Natural killer cell (primary cell): ENCODE measurements at regions not wholly inside any gene's neighbourhood (a gene's known extent, or its start where the extent isn't known, plus 50 kb on each side); places are given as distances from the start of the nearest gene placed in this dataset.

Source experiments
- ATAC-seq, 3 donors: fragments of 150-1000 bp in 2 of 3; fragments of 200-7000 bp in 1 of 3; cut with Tn5 transposase; 1 replicate in 1 of 3; 2 replicates in 2 of 3; pipeline ENCODE4 v1.10.0; 2021; ENCODE audit warnings: mild to moderate bottlenecking in 2 of 3, moderate library complexity in 2 of 3
- DNase-seq, 2 donors: peaks; one replicate each; pipeline versions ENCODE4 v3.0.0 to v3.0.0-alpha.2; 2013 to 2021; ENCODE audit warnings: mixed read lengths in 1 of 2
- H3K27ac ChIP-seq: one replicate; pipeline ENCODE4 v1.5.1; 2013; ENCODE audit warnings: mild to moderate bottlenecking, low read length
- H3K27me3 ChIP-seq: one replicate; pipeline ENCODE4 v1.6.1; 2013; ENCODE audit warnings: low read length; ENCODE audit not compliant: control insufficient read depth, insufficient read depth
- H3K36me3 ChIP-seq: one replicate; pipeline ENCODE4 v1.6.1; 2013; ENCODE audit warnings: low read length; ENCODE audit not compliant: control insufficient read depth, insufficient read depth
- H3K4me1 ChIP-seq: one replicate; pipeline ENCODE4 v1.6.1; 2013; ENCODE audit warnings: low read length; ENCODE audit not compliant: control insufficient read depth, insufficient read depth
- H3K4me3 ChIP-seq: one replicate; pipeline ENCODE4 v1.5.1; 2013; ENCODE audit warnings: low read length
- H3K9me3 ChIP-seq: one replicate; pipeline ENCODE4 v1.6.1; 2013; ENCODE audit warnings: low read length; ENCODE audit not compliant: control insufficient read depth, insufficient read depth
- H3K27ac Mint-ChIP-seq, 2 donors: one replicate each; pipeline ENCODE4 v1.8.0; 2022; ENCODE audit warnings: mild to moderate bottlenecking in 2 of 2, mixed read lengths in 2 of 2, moderate library complexity in 1 of 2
- H3K27me3 Mint-ChIP-seq, 2 donors: one replicate each; pipeline ENCODE4 v1.8.0; 2022; ENCODE audit warnings: low read depth in 2 of 2, mixed read lengths in 2 of 2
- H3K36me3 Mint-ChIP-seq: one replicate; pipeline ENCODE4 v1.8.0; 2022; ENCODE audit warnings: mixed read lengths
- H3K4me1 Mint-ChIP-seq, 2 donors: one replicate each; pipeline ENCODE4 v1.8.0; 2022; ENCODE audit warnings: mixed read lengths in 2 of 2
- H3K4me3 Mint-ChIP-seq: one replicate; pipeline ENCODE4 v1.8.0; 2022; ENCODE audit warnings: mild to moderate bottlenecking, moderate library complexity, mixed read lengths
- H3K9me3 Mint-ChIP-seq, 2 donors: one replicate each; pipeline ENCODE4 v1.8.0; 2022; ENCODE audit warnings: mixed read lengths in 2 of 2
- CTCF ChIP-seq: fragments of 200-600 bp; IDR thresholded peaks from one replicate; pipeline ENCODE4 v1.8.0; 2022; ENCODE audit warnings: antibody characterized with exemption
- WGBS: methylation state at CpG from one replicate; pipeline ENCODE4 v1.1.7; 2013; ENCODE audit warnings: missing lambda C conversion rate; ENCODE audit not compliant: insufficient coverage; 5-methylcytosine and 5-hydroxymethylcytosine counted together
- intact Hi-C: fragments of 100-400 bp; cut with micrococcal nuclease; formaldehyde crosslinking; loops from one replicate; pipeline ENCODE4 v1.14.2; 2022

GRCh38 chr5:88663793-88664216, 219.2 kb downstream of the MEF2C start:
- ATAC-seq (no peak), DNase-seq (no peak)
- 14% methylated on average over 7 of the region's 7 CpGs for WGBS
- Histone ChIP-seq H3K4me1 (peaks cover 39% of the 10 kb centered on the region), H3K9me3 (peaks cover 24% of the 10 kb centered on the region), H3K27me3 (peaks cover 93% of the 10 kb centered on the region), H3K27ac (no peak overlapping the region), H3K36me3 (no peaks in the 10 kb centered on the region), H3K4me3 (no peak overlapping the region)
- H3K27me3 Mint-ChIP-seq: peaks cover 67 to 87% of the 10 kb centered on the region in 2 donors
- H3K4me3 Mint-ChIP-seq: no peak overlapping the region
- peaks cover 22% of the 10 kb centered on the region for H3K36me3 Mint-ChIP-seq
- TF ChIP-seq CTCF: no peak
- intact Hi-C loops: no loop called here
- no peak overlapping the region for H3K27ac Mint-ChIP-seq
- H3K9me3 Mint-ChIP-seq: peaks cover 0 to 3% of the 10 kb centered on the region in 2 donors
- peaks cover 35 to 41% of the 10 kb centered on the region in 2 donors for H3K4me1 Mint-ChIP-seq

GRCh38 chr5:88662846-88663245, 220.1 kb downstream of the MEF2C start:
- no peaks in the 10 kb centered on the region for H3K36me3 ChIP-seq
- WGBS: 23% methylated on average over 6 of the region's 6 CpGs
- H3K27me3 ChIP-seq: peaks cover 92% of the 10 kb centered on the region
- H3K27ac ChIP-seq: no peak overlapping the region
- DNase-seq: no peak
- Mint-ChIP-seq H3K27me3 (peaks cover 66 to 87% of the 10 kb centered on the region in 2 donors), H3K4me3 (no peak overlapping the region), H3K4me1 (peaks cover 32 to 38% of the 10 kb centered on the region in 2 donors), H3K9me3 (peaks cover 0 to 3% of the 10 kb centered on the region in 2 donors), H3K36me3 (peaks cover 22% of the 10 kb centered on the region), H3K27ac (no peak overlapping the region)
- H3K4me1 ChIP-seq: peaks cover 39% of the 10 kb centered on the region
- no peak for ATAC-seq
- intact Hi-C loops: no loop called here
- peaks cover 24% of the 10 kb centered on the region for H3K9me3 ChIP-seq
- TF ChIP-seq CTCF: no peak
- no peak overlapping the region for H3K4me3 ChIP-seq

GRCh38 chr5:88661806-88662207, 221.2 kb downstream of the MEF2C start:
- 37% methylated on average over 2 of the region's 2 CpGs for WGBS
- peaks cover 16% of the 10 kb centered on the region for H3K36me3 Mint-ChIP-seq
- no peak overlapping the region for H3K27ac ChIP-seq
- no peak for DNase-seq
- H3K4me1 ChIP-seq: peaks cover 29% of the 10 kb centered on the region
- intact Hi-C loops: no loop called here
- H3K36me3 ChIP-seq: no peaks in the 10 kb centered on the region
- H3K4me3 ChIP-seq: no peak overlapping the region
- H3K27me3 ChIP-seq: peaks cover 87% of the 10 kb centered on the region
- H3K27me3 Mint-ChIP-seq: peaks cover 62 to 84% of the 10 kb centered on the region in 2 donors
- H3K9me3 Mint-ChIP-seq: peaks cover 0 to 3% of the 10 kb centered on the region in 2 donors
- TF ChIP-seq CTCF: no peak
- no peak for ATAC-seq
- H3K4me3 Mint-ChIP-seq: peak overlapping the region; percentile 77
- peaks cover 24% of the 10 kb centered on the region for H3K9me3 ChIP-seq
- peaks cover 21 to 28% of the 10 kb centered on the region in 2 donors for H3K4me1 Mint-ChIP-seq
- peak overlapping the region in 1 of 2 donors; percentile 3 for H3K27ac Mint-ChIP-seq
